H9 (cell line): ENCODE measurements at regions not wholly inside any gene's neighbourhood (a gene's known extent, or its start where the extent isn't known, plus 50 kb on each side); places are given as distances from the start of the nearest gene placed in this dataset.

Source experiments
- DNase-seq: peaks from one replicate; pipeline ENCODE4 v3.0.0-alpha.2; 2017
- H2AFZ ChIP-seq: one replicate; pipeline ENCODE4 v1.6.1; 2013; ENCODE audit warnings: mild to moderate bottlenecking, low read length, control low read depth, moderate library complexity
- H2AK5ac ChIP-seq: 2 replicates; pipeline ENCODE4 v1.6.1; 2013; ENCODE audit warnings: low read length, control low read depth, mixed read lengths; ENCODE audit not compliant: insufficient read length
- H2BK120ac ChIP-seq: one replicate; pipeline ENCODE4 v1.6.1; 2013; ENCODE audit warnings: low read depth, mild to moderate bottlenecking, low read length, control low read depth, inconsistent platforms; ENCODE audit not compliant: poor library complexity, severe bottlenecking
- H2BK12ac ChIP-seq: 2 replicates; pipeline ENCODE4 v1.6.1; 2013; ENCODE audit warnings: low read length, control low read depth, mixed read lengths, low read depth; ENCODE audit not compliant: insufficient read length
- H2BK15ac ChIP-seq: 2 replicates; pipeline ENCODE4 v1.6.1; 2013; ENCODE audit warnings: low read depth, low read length, control low read depth
- H2BK20ac ChIP-seq: one replicate; pipeline ENCODE4 v1.6.1; 2013; ENCODE audit warnings: low read depth, mild to moderate bottlenecking, low read length, control low read depth, inconsistent platforms; ENCODE audit not compliant: poor library complexity, severe bottlenecking
- H2BK5ac ChIP-seq: 2 replicates; pipeline ENCODE4 v1.6.1; 2013; ENCODE audit warnings: low read length, control low read depth, mixed read lengths; ENCODE audit not compliant: insufficient read length
- H3K14ac ChIP-seq: 2 replicates; pipeline ENCODE4 v1.6.1; 2013; ENCODE audit warnings: low read length, control low read depth; ENCODE audit not compliant: insufficient read depth
- H3K18ac ChIP-seq: 2 replicates; pipeline ENCODE4 v1.6.1; 2013; ENCODE audit warnings: low read depth, mild to moderate bottlenecking, mixed read lengths, low read length, control low read depth; ENCODE audit not compliant: insufficient read length
- H3K23ac ChIP-seq: 2 replicates; pipeline ENCODE4 v1.6.1; 2013; ENCODE audit warnings: low read length, control low read depth, mixed read lengths, low read depth; ENCODE audit not compliant: insufficient read length
- H3K23me2 ChIP-seq: 2 replicates; pipeline ENCODE4 v1.6.1; 2013; ENCODE audit warnings: low read depth, mild to moderate bottlenecking, mixed read lengths, low read length, control low read depth; ENCODE audit not compliant: insufficient read length, poor library complexity, severe bottlenecking
- H3K27ac ChIP-seq: 2 replicates; pipeline ENCODE4 v1.5.1; 2013; ENCODE audit warnings: low read length, control low read depth, mixed read lengths, low read depth; ENCODE audit not compliant: insufficient read length
- H3K27me3 ChIP-seq: 2 replicates; pipeline ENCODE4 v1.6.1; 2013; ENCODE audit warnings: low read length, control low read depth, inconsistent platforms; ENCODE audit not compliant: insufficient read depth
- H3K4ac ChIP-seq: 2 replicates; pipeline ENCODE4 v1.6.1; 2013; ENCODE audit warnings: low read depth, mild to moderate bottlenecking, control low read depth, inconsistent platforms, low read length, moderate library complexity
- H3K4me1 ChIP-seq: 2 replicates; pipeline ENCODE4 v1.6.1; 2013; ENCODE audit warnings: low read length, control low read depth, inconsistent platforms; ENCODE audit not compliant: insufficient read depth
- H3K4me2 ChIP-seq: 2 replicates; pipeline ENCODE4 v1.6.1; 2013; ENCODE audit warnings: low read length, control low read depth, mixed read lengths; ENCODE audit not compliant: insufficient read length, insufficient read depth
- H3K56ac ChIP-seq: 2 replicates; pipeline ENCODE4 v1.6.1; 2013; ENCODE audit warnings: low read depth, mild to moderate bottlenecking, mixed read lengths, low read length, control low read depth; ENCODE audit not compliant: insufficient read length
- H3K79me1 ChIP-seq: 2 replicates; pipeline ENCODE4 v1.6.1; 2013; ENCODE audit warnings: low read depth, mild to moderate bottlenecking, moderate library complexity, low read length, control low read depth, inconsistent platforms; ENCODE audit not compliant: insufficient read depth, poor library complexity, severe bottlenecking
- H3K79me2 ChIP-seq: 2 replicates; pipeline ENCODE4 v1.6.1; 2013; ENCODE audit warnings: low read length, control low read depth, inconsistent platforms; ENCODE audit not compliant: insufficient read depth
- H3K9ac ChIP-seq: 2 replicates; pipeline ENCODE4 v1.6.1; 2013; ENCODE audit warnings: low read length, control low read depth, mixed read lengths; ENCODE audit not compliant: insufficient read length; ENCODE audit errors: extremely low read depth
- H3K9me3 ChIP-seq: one replicate; pipeline ENCODE4 v1.6.1; 2013; ENCODE audit warnings: low read depth, low read length, inconsistent platforms; ENCODE audit not compliant: control insufficient read depth
- H3T11ph ChIP-seq: one replicate; pipeline ENCODE4 v1.6.1; 2013; ENCODE audit warnings: mild to moderate bottlenecking, low read length, control low read depth, inconsistent platforms
- H4K20me1 ChIP-seq: one replicate; pipeline ENCODE4 v1.6.1; 2013; ENCODE audit not compliant: control insufficient read depth, insufficient read length, insufficient read depth
- H4K5ac ChIP-seq: 2 replicates; pipeline ENCODE4 v1.6.1; 2013; ENCODE audit warnings: low read depth, mild to moderate bottlenecking, mixed read lengths, low read length, control low read depth; ENCODE audit not compliant: insufficient read length
- H4K8ac ChIP-seq: replicated peaks from 2 replicates; pipeline ENCODE4 v1.6.1; 2013; ENCODE audit warnings: low read length, control low read depth, mixed read lengths, low read depth; ENCODE audit not compliant: insufficient read length
- H4K91ac ChIP-seq: 2 replicates; pipeline ENCODE4 v1.6.1; 2013; ENCODE audit warnings: low read depth, mild to moderate bottlenecking, moderate library complexity, mixed read lengths, low read length, control low read depth; ENCODE audit not compliant: insufficient read length
- H3K27ac Mint-ChIP-seq, 3 experiments: 2 replicates in 2 of 3; 3 replicates in 1 of 3; pipeline ENCODE4 v1.8.0; 2020 to 2021; ENCODE audit warnings: mixed read lengths in 3 of 3, mild to moderate bottlenecking in 1 of 3, moderate library complexity in 1 of 3
- H3K27me3 Mint-ChIP-seq: 2 replicates; pipeline ENCODE4 v1.8.0; 2021; ENCODE audit warnings: low read depth, mild to moderate bottlenecking, moderate library complexity, mixed read lengths
- H3K36me3 Mint-ChIP-seq, 3 experiments: 2 replicates in 2 of 3; 3 replicates in 1 of 3; pipeline ENCODE4 v1.8.0; 2020 to 2021; ENCODE audit warnings: low read depth in 3 of 3, mixed read lengths in 3 of 3; ENCODE audit not compliant: insufficient read depth in 1 of 3
- H3K4me1 Mint-ChIP-seq, 2 experiments: 2 replicates each; pipeline ENCODE4 v1.8.0; 2020; ENCODE audit warnings: mixed read lengths in 2 of 2
- H3K4me3 Mint-ChIP-seq, 2 experiments: 2 replicates in 1 of 2; 3 replicates in 1 of 2; pipeline ENCODE4 v1.8.0; 2020 to 2021; ENCODE audit warnings: mild to moderate bottlenecking in 2 of 2, mixed read lengths in 2 of 2, moderate library complexity in 1 of 2
- H3K9me3 Mint-ChIP-seq, 2 experiments: 2 replicates in 1 of 2; 3 replicates in 1 of 2; pipeline ENCODE4 v1.8.0; 2020; ENCODE audit warnings: mild to moderate bottlenecking in 2 of 2, mixed read lengths in 2 of 2, moderate library complexity in 1 of 2
- WGBS: extraction: QIAGEN DNeasy Blood & Tissue Kit; methylation state at CpG from one replicate; pipeline ENCODE4 v1.1.7; 2013; ENCODE audit warnings: missing lambda C conversion rate, low lambda C conversion rate, mixed read lengths; ENCODE audit not compliant: insufficient read length; ENCODE audit errors: extremely low coverage; 5-methylcytosine and 5-hydroxymethylcytosine counted together
- TF ChIP-seq, protein P1 (sequence below): fragments of 200-600 bp; sonication (generic); conservative IDR thresholded peaks from 3 replicates; pipeline ENCODE4 v1.8.0; 2021; ENCODE audit warnings: antibody characterized with exemption, mild to moderate bottlenecking

DNA sequence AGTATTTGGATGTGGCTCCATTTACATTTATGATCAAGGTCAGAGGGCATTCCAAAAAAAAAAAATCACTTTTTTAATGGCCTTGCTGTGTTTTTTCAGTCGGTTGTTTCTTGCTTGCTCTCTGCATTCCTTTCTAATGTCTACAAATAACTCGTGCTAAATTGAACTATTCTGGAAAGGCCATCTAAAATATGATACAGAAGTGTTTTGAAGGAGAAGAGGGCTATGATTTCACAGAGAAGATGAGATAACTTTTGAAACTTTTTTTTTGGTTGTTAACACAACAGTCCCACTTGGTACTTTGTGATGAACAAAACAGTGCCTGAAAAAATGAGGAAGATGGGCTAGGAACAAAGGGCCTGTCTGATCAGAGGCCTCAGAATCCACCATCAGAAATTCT, 156.1 kb upstream of the SMLR1 start:
- Histone ChIP-seq H3K4me2 (no peak overlapping the region), H3K14ac (no peak overlapping the region), H2BK5ac (no peak overlapping the region), H4K91ac (no peak overlapping the region), H3K4ac (no peak overlapping the region), H3K27ac (no peak overlapping the region), H3K56ac (no peak overlapping the region), H3K9ac (no peak overlapping the region), H2BK12ac (no peak overlapping the region), H3K18ac (no peak overlapping the region), H2AK5ac (no peak overlapping the region), H3K4me1 (no peaks in the 10 kb centered on the region), H2AFZ (no peak overlapping the region), H2BK15ac (no peak overlapping the region), H2BK120ac (no peak overlapping the region), H3K27me3 (no peaks in the 10 kb centered on the region), H3T11ph (no peak overlapping the region), H3K79me2 (no peaks in the 10 kb centered on the region), H3K79me1 (no peaks in the 10 kb centered on the region), H4K8ac (no peak overlapping the region), H3K23ac (no peak overlapping the region), H4K5ac (no peak overlapping the region), H4K20me1 (no peaks in the 10 kb centered on the region), H2BK20ac (no peak overlapping the region), H3K23me2 (no peaks in the 10 kb centered on the region), H3K9me3 (no peaks in the 10 kb centered on the region)
- no peaks in the 10 kb centered on the region for H3K27me3 Mint-ChIP-seq
- H3K27ac Mint-ChIP-seq = no peak overlapping the region
- H3K4me1 Mint-ChIP-seq = peaks cover 6 to 12% of the 10 kb centered on the region in 2 experiments
- no peaks in the 10 kb centered on the region for H3K36me3 Mint-ChIP-seq
- H3K9me3 Mint-ChIP-seq = no peaks in the 10 kb centered on the region
- TF ChIP-seq, protein P1, sequence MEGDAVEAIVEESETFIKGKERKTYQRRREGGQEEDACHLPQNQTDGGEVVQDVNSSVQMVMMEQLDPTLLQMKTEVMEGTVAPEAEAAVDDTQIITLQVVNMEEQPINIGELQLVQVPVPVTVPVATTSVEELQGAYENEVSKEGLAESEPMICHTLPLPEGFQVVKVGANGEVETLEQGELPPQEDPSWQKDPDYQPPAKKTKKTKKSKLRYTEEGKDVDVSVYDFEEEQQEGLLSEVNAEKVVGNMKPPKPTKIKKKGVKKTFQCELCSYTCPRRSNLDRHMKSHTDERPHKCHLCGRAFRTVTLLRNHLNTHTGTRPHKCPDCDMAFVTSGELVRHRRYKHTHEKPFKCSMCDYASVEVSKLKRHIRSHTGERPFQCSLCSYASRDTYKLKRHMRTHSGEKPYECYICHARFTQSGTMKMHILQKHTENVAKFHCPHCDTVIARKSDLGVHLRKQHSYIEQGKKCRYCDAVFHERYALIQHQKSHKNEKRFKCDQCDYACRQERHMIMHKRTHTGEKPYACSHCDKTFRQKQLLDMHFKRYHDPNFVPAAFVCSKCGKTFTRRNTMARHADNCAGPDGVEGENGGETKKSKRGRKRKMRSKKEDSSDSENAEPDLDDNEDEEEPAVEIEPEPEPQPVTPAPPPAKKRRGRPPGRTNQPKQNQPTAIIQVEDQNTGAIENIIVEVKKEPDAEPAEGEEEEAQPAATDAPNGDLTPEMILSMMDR = no peak
- DNase-seq = no peak
- WGBS = no CpG with 5 or more reads among the region's 2 CpGs
- H3K4me3 Mint-ChIP-seq = no peak overlapping the region
